ENCODE measurements at regions not wholly inside any gene's neighbourhood (a gene's known extent, or its start where the extent isn't known, plus 50 kb on each side); places are given as distances from the start of the nearest gene placed in this dataset.

GRCh38 chr3:160091441-160091840 is 102.8 kb downstream of the IL12A start:
- no peak for TF ChIP-seq ZNF274 (IDR thresholded peaks at IDR 0.05; ENCODE audit: low read depth, low read length)
- TF ChIP-seq YY1 (IDR thresholded peaks at IDR 0.05; ENCODE audit: insufficient read depth, insufficient read length), result no peak
- TF ChIP-seq SUZ12 (IDR thresholded peaks at IDR 0.05; ENCODE audit: extremely low read depth, insufficient read depth, insufficient read length), result no peak

All from NT2/D1 (cell line).